Right cardiac atrium (tissue), 5 donors: ENCODE measurements at regions not wholly inside any gene's neighbourhood (a gene's known extent, or its start where the extent isn't known, plus 50 kb on each side); places are given as distances from the start of the nearest gene placed in this dataset.
"Not testable (repeated sequence)": the region's sequence is repeated elsewhere in the genome, so short reads cannot be mapped to it uniquely, and the experiment has no call there.

Experiments
- ATAC-seq, 2 donors: fragments of 200-7000 bp; cut with Tn5 transposase; one replicate each; pipeline versions ENCODE4 v1.8.0 to v1.9.1; 2020; ENCODE audit warnings: moderate library complexity in 2 of 2, mild to moderate bottlenecking in 1 of 2
- DNase-seq, 3 donors: peaks; one replicate each; pipeline ENCODE4 v3.0.0-alpha.2; 2020
- H3K27ac ChIP-seq: one replicate; pipeline ENCODE4 v1.5.1; 2013; ENCODE audit warnings: mild to moderate bottlenecking, low read length, control low read depth, moderate library complexity
- H3K27me3 ChIP-seq: one replicate; pipeline ENCODE4 v1.6.1; 2013; ENCODE audit not compliant: control insufficient read depth, insufficient read depth
- H3K4me1 ChIP-seq: one replicate; pipeline ENCODE4 v1.6.1; 2013; ENCODE audit warnings: low read length; ENCODE audit not compliant: control insufficient read depth, insufficient read depth
- H3K4me3 ChIP-seq: one replicate; pipeline ENCODE4 v1.5.1; 2013; ENCODE audit warnings: low read length, control low read depth
- H3K9me3 ChIP-seq: one replicate; pipeline ENCODE4 v1.6.1; 2013; ENCODE audit warnings: low read length; ENCODE audit not compliant: control insufficient read depth
- WGBS: extraction: QIAGEN DNeasy Blood & Tissue Kit; methylation state at CpG from one replicate; pipeline ENCODE4 v1.1.7; 2013; 5-methylcytosine and 5-hydroxymethylcytosine counted together
- intact Hi-C, 4 donors: fragments of 100-400 bp; cut with DNase I; formaldehyde crosslinking; loops; one replicate each; pipeline versions ENCODE4 v1.11.0 to v1.14.0; 2022 to 2023
- donor health status: healthy with polysubstance abuse.
- donor health status: DM: no; HTN: yes; CAD: no.
- donor health status: DM: no; HTN: no; CAD: no.
- donor health status: DM: no; HTN: yes; CAD: no; lungs with severe emphysema.
- donor health status: DM: yes; HTN: yes; CAD: no.

DNA sequence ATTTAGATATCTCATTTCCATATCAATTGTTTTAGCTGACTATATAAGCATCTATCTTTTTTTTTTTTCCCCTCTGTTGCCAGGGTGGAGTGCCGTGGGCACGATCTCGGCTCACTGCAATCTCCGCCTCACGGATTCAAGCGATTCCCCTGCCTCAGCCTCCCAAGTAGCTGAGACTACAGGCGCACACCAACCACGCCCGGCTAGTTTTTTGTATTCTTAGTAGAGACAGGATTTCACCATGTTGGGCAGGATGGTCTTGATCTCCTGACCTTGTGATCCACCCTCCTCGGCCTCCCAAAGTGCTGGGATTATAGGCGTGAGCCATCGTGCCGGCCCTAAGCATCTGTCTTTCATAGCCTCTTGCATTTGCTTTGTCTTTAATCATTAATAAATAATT is 279.5 kb upstream of the SLC16A7 start:
- H3K27me3 ChIP-seq, intact Hi-C loops, ATAC-seq, H3K4me3 ChIP-seq, H3K9me3 ChIP-seq, H3K4me1 ChIP-seq, H3K27ac ChIP-seq, DNase-seq: not testable (repeated sequence)
- WGBS: 96% methylated on average over 13 of the region's 13 CpGs

DNA sequence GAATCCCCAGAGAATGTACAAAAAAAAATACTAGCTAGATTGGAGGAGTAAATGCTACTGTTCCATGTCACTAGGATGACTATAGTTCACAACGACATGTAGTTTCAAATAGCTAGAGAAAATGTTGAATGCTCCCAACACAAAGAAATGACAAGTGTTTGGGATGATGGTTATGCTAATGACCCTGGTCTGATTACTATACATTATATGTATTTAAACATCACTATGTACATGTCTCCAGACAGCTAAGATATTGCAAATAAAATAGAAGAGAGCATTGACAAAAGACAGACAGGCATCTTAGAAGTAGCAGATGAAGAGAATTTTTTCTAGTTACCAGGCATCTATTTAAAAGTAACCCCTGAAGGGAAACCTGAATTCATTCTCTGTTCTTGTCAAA is 281.6 kb upstream of the SLC16A7 start:
- H3K27ac ChIP-seq: no peak overlapping the region
- no peaks in the 10 kb centered on the region for H3K4me1 ChIP-seq
- H3K4me3 ChIP-seq: no peak overlapping the region
- 86% methylated on average over 1 of the region's 1 CpG for WGBS
- H3K27me3 ChIP-seq: no peaks in the 10 kb centered on the region
- intact Hi-C loops: no loop called here
- no peaks in the 10 kb centered on the region for H3K9me3 ChIP-seq
- ATAC-seq (no peak), DNase-seq (no peak)

DNA sequence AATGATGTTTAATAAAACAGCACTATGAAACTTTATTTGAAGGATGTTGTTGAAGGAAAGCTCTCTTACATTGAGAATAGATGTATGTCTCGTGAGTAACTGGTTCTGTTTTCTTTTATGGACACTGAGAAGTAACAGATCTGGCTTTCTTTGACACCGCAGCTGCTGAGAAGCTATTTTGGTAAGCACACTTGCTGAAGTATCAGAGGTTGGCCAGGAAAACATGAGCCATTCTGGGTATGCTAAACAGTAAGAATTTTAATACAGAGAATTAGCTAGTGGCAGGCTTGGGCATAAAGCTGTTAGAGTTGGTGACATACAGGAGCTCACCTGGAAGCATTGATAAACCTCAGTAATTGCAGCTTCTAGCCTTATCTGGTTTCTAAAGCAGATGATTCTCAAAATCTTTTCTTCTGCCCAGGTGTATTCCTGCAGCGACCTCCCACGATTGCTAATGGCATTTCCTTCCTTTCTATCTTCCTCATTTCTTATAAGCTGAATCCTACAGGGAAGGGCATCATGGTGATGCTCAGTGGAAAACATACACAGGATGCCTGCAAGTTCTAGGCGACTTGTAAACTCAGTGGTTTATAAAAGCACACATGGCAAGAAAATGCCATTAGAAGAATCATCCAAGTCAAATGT is 291.6 kb upstream of the SLC16A7 start:
- intact Hi-C loops: no loop called here
- Histone ChIP-seq H3K27ac (no peak overlapping the region), H3K4me1 (no peaks in the 10 kb centered on the region), H3K27me3 (no peaks in the 10 kb centered on the region), H3K9me3 (no peaks in the 10 kb centered on the region), H3K4me3 (no peak overlapping the region)
- ATAC-seq (no peak), DNase-seq (no peak)
- WGBS: 53% methylated on average over 5 of the region's 5 CpGs

DNA sequence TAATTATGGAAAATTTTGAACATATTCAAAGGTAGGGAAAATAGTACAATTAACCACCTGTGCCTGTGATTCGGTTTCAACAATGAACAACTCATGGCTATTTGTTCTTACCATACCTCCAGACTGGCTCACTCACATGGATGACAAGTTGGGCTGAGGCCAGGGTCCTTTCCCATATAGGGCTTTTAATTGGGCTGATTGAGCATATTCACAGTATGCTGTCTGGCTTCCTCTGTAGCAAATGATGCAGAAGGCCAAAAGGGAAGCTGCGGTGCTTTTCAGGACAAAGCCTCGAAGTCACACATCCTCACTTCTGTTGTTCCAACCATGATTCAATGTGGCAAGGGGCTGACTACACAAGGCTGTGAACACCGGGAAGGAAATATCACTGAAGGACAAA is 297.5 kb upstream of the SLC16A7 start:
- ATAC-seq: no peak
- Histone ChIP-seq H3K27ac (no peak overlapping the region), H3K27me3 (no peaks in the 10 kb centered on the region), H3K4me1 (no peaks in the 10 kb centered on the region), H3K9me3 (no peaks in the 10 kb centered on the region), H3K4me3 (no peak overlapping the region)
- no peak for DNase-seq
- intact Hi-C loops: no loop called here
- 55% methylated on average over 4 of the region's 4 CpGs for WGBS

DNA sequence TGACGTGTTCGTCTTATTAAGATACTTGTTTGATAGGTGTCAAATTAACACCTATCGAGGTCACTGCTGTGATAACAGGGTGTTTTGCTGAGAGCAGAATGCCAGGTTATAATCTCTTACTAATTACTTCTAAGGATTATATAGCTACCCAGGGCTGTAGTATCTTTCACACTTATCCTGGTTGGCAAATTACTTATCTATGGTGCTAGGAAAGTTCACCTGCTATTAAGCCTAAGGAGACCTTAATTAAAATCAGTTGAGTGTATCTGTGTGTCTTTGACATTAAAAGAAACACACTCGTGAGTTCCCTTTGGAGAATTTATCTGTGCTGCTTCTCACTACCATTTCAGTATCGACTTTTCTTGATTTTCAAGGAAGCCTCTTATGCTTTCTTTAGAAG is 301.6 kb upstream of the SLC16A7 start:
- intact Hi-C loops: no loop called here
- 39% methylated on average over 5 of the region's 5 CpGs for WGBS
- Histone ChIP-seq H3K4me1 (no peaks in the 10 kb centered on the region), H3K27me3 (peaks cover 2% of the 10 kb centered on the region), H3K27ac (no peak overlapping the region), H3K9me3 (no peaks in the 10 kb centered on the region), H3K4me3 (no peak overlapping the region)
- ATAC-seq: no peak
- no peak for DNase-seq

DNA sequence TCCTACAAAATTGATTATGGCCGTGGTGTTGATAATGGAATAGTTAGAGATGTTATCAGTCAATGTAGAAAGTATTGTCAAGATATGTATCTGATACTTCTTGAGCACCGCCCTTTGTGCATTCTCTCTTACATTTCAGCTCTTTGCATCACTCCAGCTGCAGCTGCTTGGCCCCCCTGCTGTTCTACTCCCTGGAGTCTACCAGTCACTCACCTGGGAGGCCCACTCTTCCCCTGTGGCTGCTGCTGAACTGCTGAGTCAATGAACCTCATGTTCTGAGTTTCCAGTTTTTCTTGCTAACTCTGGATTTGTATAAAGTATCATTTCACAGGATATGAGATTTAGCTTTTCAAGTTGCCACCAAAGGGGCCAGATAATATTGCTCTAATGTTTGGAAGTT is 312.8 kb upstream of the SLC16A7 start:
- no peaks in the 10 kb centered on the region for H3K9me3 ChIP-seq
- H3K27ac ChIP-seq: no peak overlapping the region
- WGBS: 77% methylated on average over 2 of the region's 2 CpGs
- DNase-seq: no peak
- intact Hi-C loops: no loop called here
- no peaks in the 10 kb centered on the region for H3K4me1 ChIP-seq
- ATAC-seq: no peak
- H3K4me3 ChIP-seq: no peak overlapping the region
- no peaks in the 10 kb centered on the region for H3K27me3 ChIP-seq

DNA sequence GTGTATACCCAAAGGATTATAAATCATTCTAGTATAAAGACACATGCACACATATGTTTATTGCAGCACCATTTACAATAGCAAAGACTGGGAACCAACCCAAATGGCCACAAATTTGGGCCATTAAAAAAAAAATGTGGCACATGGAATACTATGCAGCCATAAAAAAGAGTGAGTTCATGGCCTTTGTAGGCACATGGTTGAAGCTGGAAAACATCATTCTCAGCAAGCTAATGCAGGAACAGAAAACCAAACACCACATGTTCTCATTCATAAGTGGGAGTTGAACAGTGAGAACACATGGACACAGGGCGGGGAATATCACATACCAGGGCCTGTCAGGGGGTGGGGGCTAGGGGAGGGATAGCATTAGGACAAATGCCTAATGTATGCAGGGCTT is 322.3 kb upstream of the SLC16A7 start:
- H3K4me3 ChIP-seq, H3K4me1 ChIP-seq, H3K9me3 ChIP-seq, DNase-seq, H3K27ac ChIP-seq, H3K27me3 ChIP-seq, ATAC-seq, intact Hi-C loops: not testable (repeated sequence)
- 95% methylated on average over 1 of the region's 1 CpG for WGBS

DNA sequence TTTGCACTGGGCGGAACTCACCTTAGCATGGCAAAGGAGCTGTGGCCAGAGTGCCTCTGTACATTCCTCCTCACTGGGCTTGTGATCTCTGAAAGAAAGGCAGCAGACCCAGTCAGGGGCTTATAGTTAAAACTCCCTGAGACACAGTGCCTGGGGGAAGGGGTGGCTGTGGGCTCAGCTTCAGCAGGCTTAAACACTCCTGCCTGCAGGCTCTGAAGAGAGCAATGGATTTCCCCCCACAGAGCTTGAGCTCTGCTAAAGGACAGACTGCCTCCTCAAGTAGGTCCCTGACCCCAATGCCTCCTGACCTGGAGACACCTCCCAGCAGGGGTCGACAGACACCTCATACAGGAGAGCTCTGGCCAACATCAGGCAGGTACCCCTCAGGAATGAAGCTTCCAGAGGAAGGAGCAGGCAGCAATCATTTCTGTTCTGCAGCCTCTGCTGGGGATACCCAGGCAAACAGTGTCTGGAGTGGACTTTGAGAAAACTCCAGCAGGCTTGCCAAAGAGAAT is 327.5 kb upstream of the SLC16A7 start:
- 71% methylated on average over 2 of the region's 2 CpGs for WGBS
- Histone ChIP-seq H3K4me3 (no peak overlapping the region), H3K27me3 (no peaks in the 10 kb centered on the region), H3K27ac (no peak overlapping the region), H3K4me1 (no peaks in the 10 kb centered on the region), H3K9me3 (no peaks in the 10 kb centered on the region)
- DNase-seq (no peak), ATAC-seq (no peak)
- intact Hi-C loops: no loop called here

DNA sequence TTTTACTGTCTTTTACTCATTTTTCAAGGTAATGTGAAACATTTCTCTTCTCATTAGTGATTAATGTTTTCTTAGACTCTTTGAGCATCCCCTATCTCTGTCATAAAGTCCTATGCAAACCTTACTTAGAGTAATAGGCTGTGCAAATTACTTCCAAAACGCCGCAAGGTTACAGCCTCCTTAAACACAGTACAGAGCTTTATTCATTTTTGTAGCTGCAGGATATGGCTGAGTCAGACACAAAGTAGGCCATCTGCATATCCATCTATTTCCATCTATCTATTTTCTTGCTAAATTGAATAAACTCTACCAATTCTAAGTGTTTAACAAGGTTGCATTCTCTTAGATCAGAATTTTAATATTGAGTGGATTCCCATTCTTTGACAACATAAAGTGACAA is 335.6 kb upstream of the SLC16A7 start:
- intact Hi-C loops: no loop called here
- Histone ChIP-seq H3K9me3 (no peaks in the 10 kb centered on the region), H3K4me1 (no peaks in the 10 kb centered on the region), H3K27ac (no peak overlapping the region), H3K4me3 (no peak overlapping the region), H3K27me3 (no peaks in the 10 kb centered on the region)
- 92% methylated on average over 2 of the region's 2 CpGs for WGBS
- no peak for ATAC-seq
- DNase-seq: no peak

DNA sequence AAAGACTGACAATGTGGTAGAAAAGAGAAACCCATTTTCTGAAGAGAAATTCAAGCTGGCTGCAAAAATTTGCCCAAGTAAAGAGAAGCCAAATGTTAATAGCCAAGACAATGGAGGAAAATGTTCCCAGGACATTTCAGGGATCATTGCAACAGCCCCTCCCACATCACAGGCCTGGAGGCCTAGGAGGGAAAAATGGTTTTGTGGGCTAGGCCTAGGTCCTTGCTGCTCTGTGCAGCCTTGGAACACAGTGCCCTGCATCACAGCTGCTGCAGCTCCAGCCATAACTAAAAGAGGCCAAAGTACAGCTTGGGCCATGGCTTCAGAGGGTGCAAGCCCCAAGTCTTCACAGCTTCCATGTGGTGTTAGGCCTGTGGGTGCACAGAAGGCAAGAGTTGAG is 332.4 kb upstream of the LRIG3 start:
- H3K9me3 ChIP-seq: no peaks in the 10 kb centered on the region
- DNase-seq (no peak), ATAC-seq (no peak)
- no peak overlapping the region for H3K4me3 ChIP-seq
- no peaks in the 10 kb centered on the region for H3K4me1 ChIP-seq
- no peak overlapping the region for H3K27ac ChIP-seq
- intact Hi-C loops: no loop called here
- H3K27me3 ChIP-seq: no peaks in the 10 kb centered on the region

DNA sequence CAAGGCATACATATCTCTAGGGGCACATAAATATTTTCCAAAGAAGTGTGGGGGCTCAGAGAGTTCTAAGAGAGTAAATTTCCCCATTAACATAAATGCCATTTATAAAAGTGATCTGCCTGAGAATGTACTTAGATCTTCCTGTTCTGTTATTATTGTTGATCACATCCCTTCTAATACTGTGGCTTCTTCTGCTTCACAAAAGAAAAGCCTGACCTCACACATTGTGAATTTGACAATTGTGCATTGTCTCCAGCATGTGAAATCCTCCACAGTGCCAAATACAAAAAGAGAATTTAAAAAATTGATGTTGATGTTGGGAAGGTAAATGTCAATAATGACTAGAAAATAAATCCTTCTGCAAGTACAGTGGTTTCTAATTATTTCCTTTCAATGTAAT is 330.5 kb upstream of the LRIG3 start:
- no peak overlapping the region for H3K27ac ChIP-seq
- H3K4me3 ChIP-seq: no peak overlapping the region

DNA sequence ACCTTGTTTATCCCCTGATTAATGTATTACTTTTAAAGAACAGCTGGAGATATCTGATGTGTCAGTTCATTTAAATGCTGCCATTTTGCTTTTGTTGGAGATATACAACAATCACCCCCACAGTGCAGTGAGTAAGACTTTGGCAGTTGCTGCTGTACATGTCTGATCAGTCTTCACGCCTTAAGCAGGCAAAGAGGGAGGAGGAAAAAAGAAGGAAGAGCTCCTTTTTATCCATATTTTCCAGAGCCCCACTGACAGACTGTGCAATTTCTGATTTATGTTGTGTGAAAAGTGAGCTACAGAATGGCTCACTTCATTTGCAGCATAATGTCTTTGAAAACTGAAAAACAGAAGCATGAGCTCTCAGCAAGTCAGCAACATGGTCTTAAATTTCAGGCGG is 319.7 kb upstream of the LRIG3 start:
- ATAC-seq: no peak

More for the DNA sequence above, 330.5 kb upstream of the LRIG3 start:
- intact Hi-C loops: no loop called here
- H3K4me1 ChIP-seq: no peaks in the 10 kb centered on the region
- H3K27me3 ChIP-seq: no peaks in the 10 kb centered on the region
- H3K9me3 ChIP-seq: no peaks in the 10 kb centered on the region
- DNase-seq (no peak), ATAC-seq (no peak)

More for the DNA sequence above, 319.7 kb upstream of the LRIG3 start:
- intact Hi-C loops: no loop called here
- 74% methylated on average over 2 of the region's 2 CpGs for WGBS
- H3K9me3 ChIP-seq: no peaks in the 10 kb centered on the region
- no peak overlapping the region for H3K4me3 ChIP-seq
- no peaks in the 10 kb centered on the region for H3K4me1 ChIP-seq
- no peaks in the 10 kb centered on the region for H3K27me3 ChIP-seq
- no peak overlapping the region for H3K27ac ChIP-seq
- no peak for DNase-seq
